A549 (cell line): ENCODE measurements at regions not wholly inside any gene's neighbourhood (a gene's known extent, or its start where the extent isn't known, plus 50 kb on each side); places are given as distances from the start of the nearest gene placed in this dataset.

Source experiments
- CTCF ChIP-seq: fragments of >200 bp; sonication (Bioruptor Twin); formaldehyde crosslinking; IDR thresholded peaks from 3 replicates; pipeline ENCODE4 v1.5.1; 2016
- ESRRA ChIP-seq: fragments of 150-350 bp; IDR thresholded peaks from 2 replicates; pipeline ENCODE4 v1.6.1; 2014; ENCODE audit warnings: mild to moderate bottlenecking, low read length, borderline replicate concordance
- JUN ChIP-seq, 2 experiments: fragments of >200 bp; sonication (Bioruptor Twin); formaldehyde crosslinking; IDR thresholded peaks; 2 replicates in 1 of 2; 3 replicates in 1 of 2; pipeline ENCODE4 v1.6.1; 2016 to 2017

- TF ChIP-seq CTCF (no peak), JUN (IDR thresholded peaks at IDR 0.05) (no peak), ESRRA (no peak)
Observed at GRCh38 chr13:62243106-62243505, 827.5 kb upstream of the PCDH20 start.
